ENCODE measurements at regions not wholly inside any gene's neighbourhood (a gene's known extent, or its start where the extent isn't known, plus 50 kb on each side); places are given as distances from the start of the nearest gene placed in this dataset.

DNA sequence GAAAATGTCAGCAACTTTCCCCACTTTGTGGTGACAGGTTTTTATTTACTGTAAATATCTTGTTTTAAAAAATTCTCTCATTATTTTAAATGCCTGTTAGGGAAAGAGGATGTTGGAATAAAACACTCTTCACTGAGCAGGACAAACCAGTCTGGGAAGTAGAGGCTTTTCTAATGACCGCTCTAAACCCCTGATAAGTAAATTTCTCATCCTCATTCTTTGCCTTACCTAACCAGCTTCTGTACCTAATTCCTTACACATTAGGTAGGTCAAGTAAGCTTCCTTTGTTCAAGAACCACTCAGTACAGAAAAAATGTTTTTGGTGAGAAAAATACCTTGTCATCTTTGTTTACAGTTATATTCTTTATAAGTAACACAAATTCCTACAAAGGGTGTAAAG is 143.6 kb downstream of the GPR85 start:
- TF ChIP-seq POLR2A (IDR thresholded peaks at IDR 0.05) (no peak), CTCF (IDR thresholded peaks at IDR 0.05) (no peak)
